NCI-H2227 (cell line): ENCODE measurements at regions not wholly inside any gene's neighbourhood (a gene's known extent, or its start where the extent isn't known, plus 50 kb on each side); places are given as distances from the start of the nearest gene placed in this dataset.
A peak's percentile ranks its signal among the peaks of the same experiment; 100 is the strongest.

Source experiments
- DNase-seq: peaks from one replicate; lab custom pipeline; 2025; ENCODE audit not compliant: unreplicated experiment; lab: John Stamatoyannopoulos, UW

DNA sequence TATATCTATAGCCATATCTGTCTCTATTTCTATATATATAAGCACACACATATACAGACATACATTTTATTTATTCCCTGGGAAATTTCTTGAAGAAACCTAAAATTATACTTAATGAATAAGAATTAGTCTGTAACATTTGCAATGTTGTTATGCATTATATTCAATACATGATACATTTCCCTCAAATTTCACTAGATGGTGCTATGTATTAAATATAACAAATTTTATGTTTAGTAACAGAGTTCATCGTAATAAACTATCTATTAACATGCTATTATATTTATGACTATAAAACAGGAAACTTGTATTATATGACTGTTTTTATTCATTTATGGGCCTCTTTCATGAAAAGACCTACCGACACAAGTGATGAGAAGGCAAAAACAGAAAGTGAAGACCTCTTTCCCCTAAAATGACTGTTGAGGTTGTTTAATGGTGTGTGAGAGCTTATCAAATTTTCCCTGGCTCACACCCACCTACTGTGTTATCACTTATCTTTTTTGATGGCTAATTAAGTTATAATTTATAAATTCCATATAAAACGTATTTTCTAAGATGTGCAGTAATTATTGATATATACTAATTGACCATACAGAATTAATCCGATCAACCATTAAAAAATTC lies 881.9 kb downstream of the SLITRK6 start:
- DNase-seq, result peak; percentile 59

DNA sequence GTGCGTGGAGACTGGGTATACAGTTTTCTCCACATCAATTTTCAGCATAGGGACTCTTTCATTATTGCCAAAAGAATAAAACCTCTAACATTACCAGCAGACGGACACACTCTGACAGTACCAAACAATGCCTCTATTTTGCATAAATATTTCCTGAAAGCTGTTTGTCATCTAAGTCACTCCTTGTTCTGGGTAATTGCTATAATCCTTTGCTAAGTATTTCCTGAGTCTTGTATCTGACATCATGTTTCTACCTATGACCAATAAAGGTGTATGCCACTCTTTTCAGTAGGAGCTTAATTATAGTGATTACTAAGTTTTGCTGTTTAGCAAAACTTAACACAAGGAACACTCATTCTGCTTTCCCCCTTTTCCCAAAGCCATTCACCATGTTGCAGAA lies 886.5 kb downstream of the SLITRK6 start:
- no peak for DNase-seq

DNA sequence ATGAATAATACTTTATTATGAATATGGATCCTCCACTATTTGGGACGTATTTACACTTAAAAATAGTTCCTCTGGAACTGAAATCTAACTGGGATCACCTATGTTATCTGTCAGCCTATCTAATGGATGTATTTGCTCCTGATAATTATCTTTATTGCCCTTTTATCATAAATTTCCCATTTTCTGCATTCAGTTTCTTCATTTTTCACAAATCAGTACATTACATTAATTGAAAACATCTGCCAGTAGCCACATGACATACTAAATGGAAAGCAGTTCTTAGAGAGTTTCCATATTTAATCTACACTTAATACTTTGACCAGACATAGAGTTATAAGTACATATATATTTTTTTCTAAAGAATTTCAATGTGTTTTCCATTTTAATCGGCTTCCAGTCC lies 888.8 kb downstream of the SLITRK6 start:
- DNase-seq, result no peak

DNA sequence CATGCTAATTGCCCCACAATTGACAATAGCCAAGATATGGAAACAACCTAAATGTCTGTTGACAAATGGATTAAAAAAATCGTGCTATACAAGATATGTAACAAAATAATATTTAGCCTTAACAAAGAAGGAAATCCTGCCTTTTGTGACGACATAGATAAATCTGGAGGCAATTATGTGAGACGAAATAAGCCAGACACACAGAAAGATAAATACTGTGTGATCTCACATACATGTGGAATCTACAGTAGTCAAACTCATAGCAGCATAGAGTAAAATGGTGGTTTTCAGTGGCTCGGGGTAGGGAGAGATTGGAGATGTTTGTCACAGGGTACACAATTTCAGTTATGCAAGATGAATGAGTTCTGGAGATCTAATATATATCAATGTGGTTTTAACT lies 895.8 kb downstream of the SLITRK6 start:
- DNase-seq, result no peak

DNA sequence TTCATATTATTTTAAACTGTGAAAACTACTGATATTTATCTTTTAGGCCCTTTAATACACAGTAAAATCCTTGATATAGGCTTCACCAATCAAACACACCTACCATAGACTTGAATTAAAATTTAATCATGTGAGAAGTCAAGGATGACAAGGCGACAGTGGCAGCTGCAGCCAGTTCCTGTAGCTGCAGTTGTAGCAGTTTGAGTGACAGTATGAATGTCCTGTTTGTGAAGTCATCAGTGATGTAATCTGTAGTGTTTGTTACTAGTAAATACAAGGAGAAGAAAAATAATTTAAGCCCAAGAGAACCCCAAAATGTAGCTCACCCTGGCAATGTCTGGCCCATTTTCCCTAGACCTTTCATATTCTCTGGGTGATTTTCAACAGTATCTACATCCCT lies 897.0 kb downstream of the SLITRK6 start:
- no peak for DNase-seq

DNA sequence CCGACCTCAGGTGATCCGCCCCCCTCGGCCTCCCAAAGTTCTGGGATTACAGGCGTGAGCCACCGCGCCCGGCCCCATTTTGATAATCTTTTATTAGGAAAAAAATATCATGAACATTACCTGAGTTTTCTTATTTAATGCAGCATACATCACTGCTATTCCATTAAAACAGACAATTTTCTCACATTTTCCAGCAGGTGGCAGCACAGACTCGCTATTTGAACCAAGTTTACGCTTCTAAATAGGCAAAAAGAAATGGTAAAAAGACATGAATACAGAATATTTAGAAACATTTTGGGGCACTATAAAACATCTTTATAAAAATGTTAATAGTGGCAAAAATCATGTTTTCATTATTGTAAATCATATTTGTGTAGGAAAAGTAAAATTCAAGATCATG lies 903.1 kb downstream of the SLITRK6 start:
- peak; percentile 79 for DNase-seq

DNA sequence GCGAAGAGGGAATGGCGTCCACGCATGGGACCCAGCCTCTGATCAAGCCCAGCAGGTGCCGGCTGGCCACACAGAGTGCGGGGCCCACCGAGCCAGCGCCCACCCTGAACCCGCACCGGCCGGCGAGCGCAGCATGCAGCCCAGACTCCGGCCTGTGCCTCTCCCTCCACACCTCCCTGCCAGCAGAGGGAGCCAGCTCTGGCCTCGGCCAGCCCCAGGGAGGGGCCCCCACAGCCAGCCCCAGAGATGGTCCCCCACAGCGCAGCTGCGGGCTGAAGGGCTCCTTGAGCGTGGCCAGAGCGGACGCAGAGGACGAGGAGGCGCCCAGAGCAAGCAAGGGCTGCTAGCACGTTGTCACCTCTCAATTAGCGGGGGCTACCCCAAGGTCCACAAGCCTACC lies 904.5 kb downstream of the SLITRK6 start:
- no peak for DNase-seq

DNA sequence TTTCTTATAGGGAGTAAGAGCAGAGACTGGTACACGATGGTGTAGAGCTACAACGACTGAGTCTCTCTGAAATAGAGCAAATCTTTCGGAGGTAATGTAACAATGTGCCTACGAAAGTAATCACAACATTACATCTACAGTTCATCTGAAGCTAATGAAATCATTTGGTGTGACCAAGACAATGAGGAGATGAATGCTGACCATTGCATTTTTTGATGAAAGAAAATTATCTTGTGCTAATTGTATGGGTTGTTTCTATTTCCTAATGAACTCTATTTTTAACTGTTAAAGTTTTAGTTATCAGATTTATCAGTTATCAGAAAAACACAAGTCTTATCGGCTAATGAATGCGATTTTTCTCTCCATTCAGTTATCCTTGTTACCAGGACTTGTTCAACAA lies 913.4 kb downstream of the SLITRK6 start:
- no peak for DNase-seq

DNA sequence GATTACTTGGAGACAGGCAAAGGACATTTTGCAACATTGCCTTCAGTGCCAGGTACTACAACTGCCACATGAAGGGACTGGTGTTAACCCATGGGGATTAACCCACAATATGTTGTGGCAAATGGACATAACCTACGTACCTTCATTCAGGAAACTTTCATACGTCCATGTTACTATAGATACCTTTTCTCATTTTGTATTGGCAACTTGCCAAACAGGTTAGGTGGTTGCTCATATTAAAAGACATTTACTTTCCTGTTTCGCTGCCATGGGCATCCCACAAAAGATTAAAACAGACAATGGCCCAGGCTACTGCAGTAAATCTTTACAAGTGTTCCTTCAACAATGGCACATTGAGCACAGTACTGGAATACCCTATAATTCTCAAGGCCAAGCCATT lies 925.3 kb downstream of the SLITRK6 start:
- DNase-seq, result peak; percentile 64

DNA sequence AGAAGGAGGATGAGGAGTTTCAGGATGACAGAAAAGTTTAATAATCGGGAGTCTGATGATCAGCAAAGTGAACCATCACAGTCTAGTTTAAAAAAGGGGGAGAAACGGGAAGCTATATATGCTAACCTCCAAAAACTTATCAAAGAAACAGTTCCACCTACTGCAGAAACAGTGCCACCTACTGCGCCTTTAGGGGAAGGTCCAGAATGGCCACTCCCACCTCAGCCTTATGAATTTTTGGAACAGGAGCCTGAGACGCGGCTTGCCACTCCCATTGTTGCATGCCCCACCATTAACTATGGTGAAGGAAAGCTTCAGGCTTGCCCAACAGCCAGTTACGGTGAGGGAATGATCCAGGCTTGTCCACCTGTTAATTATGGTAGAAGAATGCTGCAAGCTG lies 929.0 kb downstream of the SLITRK6 start:
- DNase-seq, result no peak

DNA sequence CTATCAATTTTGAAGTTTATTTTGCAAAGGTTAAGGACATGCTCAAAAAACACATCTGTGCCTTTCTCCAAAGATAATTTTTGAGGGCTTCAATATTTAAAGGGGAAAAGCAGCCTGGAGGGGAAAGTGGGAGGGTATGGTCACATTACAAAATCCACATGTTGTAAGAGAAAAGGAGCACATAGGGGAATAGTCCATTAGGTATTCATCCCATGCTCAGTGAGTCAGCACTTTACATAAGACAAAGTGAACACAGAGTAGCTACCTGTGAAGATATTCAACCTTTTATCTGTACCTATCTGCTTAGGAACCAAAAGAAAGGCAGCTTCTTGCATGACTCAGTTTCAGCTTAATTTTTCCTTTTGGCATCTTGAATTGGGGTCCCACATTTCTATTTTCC lies 932.0 kb downstream of the SLITRK6 start:
- DNase-seq, result no peak

DNA sequence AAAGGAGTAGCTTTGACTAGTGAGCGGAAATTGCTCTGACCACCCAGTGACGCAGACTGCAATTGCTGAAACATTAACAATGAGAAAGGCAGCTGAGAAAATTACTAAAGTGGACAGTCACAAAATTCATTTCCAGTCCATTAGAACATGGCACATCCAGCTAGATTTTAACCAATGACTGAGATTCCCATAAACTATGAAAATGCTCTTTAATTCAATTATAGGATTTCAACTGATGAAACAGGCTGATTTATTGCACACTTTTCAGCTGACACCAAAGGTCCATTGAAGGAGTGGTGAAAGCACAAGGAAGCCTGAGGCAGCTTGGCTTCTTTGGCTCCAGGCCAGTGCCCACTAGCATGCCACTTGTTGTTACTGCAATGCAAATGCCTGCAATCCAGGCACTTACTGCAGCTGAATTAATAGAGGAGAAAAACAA lies 933.4 kb downstream of the SLITRK6 start:
- peak; percentile 88 for DNase-seq

DNA sequence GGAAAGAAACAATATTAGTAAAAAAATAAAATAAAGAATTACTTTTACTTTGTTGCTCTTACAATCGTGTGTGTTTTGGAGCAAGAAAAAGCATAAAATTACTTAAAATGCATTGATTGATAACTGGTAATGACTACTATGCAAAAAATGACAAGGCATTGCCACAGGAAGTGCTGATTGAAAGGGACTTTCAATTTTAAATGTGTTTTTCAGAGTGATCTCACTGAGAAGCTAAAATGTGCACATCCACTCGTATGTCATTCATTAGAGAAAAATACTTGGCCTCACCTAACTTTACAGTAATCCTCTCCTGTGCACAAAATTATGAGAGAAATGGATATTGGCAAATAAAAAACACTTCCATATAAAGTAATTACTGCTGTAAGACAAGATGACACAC lies 934.9 kb downstream of the SLITRK6 start:
- DNase-seq, result no peak

DNA sequence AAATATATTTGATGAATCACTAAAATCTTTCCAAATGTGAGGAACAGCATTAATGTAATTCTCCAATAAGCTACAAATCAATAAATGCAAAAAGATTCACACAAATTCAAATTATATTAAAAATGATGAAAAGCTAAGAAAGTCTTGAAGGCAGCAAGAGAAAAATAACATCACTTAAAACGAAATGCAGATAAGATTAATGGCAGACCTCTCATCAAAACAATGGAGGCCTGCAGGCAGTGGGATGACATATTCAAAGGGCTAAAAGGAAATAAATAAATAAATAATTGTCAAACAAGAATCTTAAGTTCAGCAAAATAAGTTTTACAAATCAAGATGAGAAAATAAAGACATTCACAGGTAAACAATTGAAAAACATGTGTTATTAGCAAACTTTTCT lies 952.1 kb downstream of the SLITRK6 start:
- DNase-seq, result no peak

DNA sequence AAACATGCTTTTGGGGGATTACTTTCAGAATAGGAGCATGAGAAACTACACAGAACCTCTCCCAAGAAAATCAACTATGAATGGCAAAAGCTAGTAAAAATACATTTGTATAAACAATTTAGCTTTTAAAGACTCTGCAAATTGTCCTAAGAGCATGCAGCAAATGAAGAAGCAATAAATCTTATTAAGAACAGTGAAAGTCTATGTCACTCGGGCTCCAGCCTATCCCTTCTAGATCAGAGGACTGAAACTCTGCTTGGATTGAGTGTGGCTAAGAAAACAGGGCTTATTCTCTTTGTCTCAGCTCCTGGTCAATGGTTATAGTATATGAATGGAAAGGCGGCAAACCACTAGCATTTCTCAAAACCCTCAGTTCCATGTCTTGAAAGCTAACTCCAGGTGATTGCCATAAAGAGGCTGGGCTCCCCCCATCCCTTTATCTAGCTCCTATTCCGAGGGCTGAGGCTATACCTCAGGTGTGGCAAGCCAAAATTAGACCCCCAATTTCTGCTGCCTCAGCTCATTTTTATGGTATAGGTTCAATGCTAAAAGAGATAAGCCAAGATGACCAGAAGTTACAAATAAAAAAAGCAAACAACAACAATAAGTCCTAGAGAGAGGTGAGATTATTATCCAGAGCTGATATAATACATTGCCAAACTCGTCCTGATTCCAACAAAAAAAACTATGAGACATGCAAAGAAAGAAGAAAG lies 953.2 kb downstream of the SLITRK6 start:
- no peak for DNase-seq

DNA sequence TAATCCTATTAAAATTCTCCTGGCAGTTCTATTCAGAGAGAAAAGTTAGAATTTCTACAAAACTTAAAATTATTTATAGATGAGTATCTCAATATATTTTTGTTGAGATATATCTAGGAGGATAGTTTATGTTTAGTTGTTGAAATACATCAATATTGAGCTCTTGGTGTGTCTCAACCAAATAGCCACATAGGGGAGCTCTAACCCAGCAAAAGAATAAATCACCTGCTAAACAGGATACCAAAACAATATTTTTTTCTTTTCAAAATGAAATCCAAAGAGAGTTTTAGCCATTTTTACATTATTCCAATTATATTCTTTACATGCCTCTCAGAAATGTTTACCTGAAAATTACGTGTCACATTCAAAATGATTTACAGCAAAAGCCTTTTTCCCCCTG lies 954.7 kb downstream of the SLITRK6 start:
- peak; percentile 62 for DNase-seq

DNA sequence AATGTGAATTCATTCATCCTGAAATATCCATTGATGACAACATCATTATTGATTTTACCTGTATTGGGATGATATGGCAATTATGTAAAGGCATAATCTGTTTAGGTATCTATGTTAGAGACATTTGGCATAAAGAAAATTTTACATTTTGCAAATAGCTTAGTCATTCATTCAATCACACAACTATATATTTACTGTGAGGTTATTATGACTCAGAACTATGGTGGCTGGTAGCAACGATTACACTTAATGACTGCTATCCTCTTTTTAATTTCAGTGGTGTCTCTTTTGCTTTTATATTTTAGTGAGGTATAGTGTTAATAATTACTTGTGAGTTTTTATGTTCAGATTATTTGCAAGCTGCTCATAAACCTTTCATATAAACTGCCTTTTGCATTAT lies 955.9 kb downstream of the SLITRK6 start:
- no peak for DNase-seq

DNA sequence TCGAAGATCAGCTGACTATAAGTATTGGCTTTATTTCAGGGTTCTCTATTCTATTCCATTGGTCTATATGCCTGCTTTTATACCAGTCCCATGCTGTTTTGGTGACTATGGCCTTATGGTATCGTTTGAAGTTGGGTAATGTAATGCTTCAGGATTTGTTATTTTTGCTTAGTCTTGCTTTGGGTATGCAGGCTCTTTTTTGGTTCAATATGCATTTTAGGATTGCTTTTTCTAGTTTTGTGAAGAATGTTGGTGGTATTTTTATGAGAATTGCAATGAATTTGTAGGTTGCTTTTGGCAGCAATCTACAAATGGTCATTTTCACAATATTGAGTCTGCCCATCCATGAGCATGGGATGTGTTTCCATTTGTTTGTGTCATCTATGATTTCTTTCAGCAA lies 951.9 kb upstream of the SLITRK1 start:
- DNase-seq, result no peak

DNA sequence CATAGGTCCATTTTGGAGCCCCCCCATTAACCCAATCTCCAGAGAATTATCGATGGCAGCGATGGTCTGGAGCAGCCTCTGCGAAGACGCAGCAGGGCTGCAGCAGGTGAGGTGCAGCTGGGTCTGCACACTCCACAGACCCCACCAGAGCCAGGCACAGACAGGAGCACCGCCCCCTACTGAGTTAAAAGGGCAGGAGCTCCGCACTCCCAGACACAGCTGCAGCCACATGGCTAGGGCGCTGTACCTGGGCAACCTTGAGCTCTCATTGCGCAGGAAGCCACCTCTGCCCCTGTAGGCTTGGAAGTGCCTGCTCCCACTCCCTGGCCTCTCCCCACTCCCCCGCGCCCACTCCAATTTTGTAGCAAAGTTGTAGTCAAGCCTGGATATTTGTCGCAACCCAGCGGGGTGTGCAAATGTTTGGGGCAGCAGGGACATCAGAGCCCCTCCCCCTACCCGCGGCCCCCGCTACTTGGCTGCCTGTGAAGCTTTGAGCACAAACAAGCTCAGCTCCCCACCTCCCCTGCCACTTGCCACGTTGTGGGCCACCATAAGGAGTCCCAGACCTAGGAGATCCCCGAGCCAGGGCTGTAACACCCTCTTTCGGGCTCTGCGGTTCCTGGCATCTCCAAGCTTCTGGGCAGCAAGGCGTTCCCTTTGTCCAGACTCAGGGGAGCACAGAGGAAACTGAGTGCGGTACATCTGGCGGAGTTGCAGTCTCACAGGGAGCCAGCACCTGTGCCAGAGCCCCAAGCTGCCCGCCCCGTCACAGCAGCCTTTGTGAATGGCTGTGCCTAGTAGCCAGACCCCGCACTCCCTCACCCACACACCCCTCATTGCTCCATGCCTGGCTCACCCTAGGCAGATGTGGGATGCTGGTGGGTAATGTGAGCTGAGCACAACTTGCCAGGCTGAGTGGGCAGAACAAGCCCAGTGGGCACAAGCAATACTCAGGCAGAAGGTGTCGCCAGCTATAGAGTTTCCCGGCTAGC lies 949.7 kb upstream of the SLITRK1 start:
- DNase-seq, result no peak

DNA sequence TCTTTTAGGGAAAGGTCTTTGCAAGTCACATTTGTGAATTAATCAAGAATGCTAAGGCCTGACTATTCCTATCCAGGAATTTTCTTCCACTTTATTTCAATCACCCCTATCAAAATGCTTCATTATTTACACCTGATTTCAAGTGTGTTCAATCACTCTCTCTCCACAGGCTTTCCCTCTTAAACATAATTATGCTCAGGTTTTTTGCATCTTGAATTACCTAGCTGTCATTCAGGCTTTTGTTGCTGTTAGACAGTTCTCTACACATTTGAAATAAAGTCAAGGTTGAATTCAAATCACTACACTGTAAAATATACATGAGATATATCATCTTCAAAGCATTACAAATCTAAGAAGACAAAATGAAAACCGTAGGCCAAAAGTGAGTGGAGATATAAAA lies 941.3 kb upstream of the SLITRK1 start:
- no peak for DNase-seq

DNA sequence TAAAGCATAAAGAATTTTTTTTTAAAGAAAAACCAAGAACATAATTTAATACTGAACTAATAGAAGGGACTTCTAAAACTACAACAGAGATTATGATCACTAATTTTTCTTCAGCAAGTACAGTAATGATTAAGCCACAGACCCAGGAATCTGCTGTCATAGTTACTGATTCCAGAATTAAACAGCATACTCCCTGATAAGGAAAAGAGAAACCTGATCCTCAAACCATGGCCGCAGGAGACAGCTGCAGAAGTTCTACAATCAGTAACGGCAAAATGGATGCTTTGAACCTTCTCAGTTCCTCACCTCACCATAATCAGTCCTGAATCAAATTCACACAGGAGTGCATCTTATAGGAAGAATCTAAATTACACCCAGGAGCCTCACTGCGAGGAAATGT lies 939.0 kb upstream of the SLITRK1 start:
- DNase-seq, result peak; percentile 13
